Mesenchymal stem cell (in vitro differentiated cells and primary cell): ENCODE measurements at regions not wholly inside any gene's neighbourhood (a gene's known extent, or its start where the extent isn't known, plus 50 kb on each side); places are given as distances from the start of the nearest gene placed in this dataset.
A peak's percentile ranks its signal among the peaks of the same experiment; 100 is the strongest.

Experiments
- DNase-seq: peaks from one replicate; pipeline ENCODE4 v3.0.0-alpha.2; 2013
- H2AFZ ChIP-seq: one replicate; pipeline ENCODE4 v1.6.1; 2013; ENCODE audit warnings: low read depth, mild to moderate bottlenecking, control low read depth, inconsistent platforms, low read length, moderate library complexity
- H2AK5ac ChIP-seq: 2 replicates; pipeline ENCODE4 v1.6.1; 2013; ENCODE audit warnings: low read length, moderate library complexity, mild to moderate bottlenecking, inconsistent platforms; ENCODE audit not compliant: severe bottlenecking
- H2BK120ac ChIP-seq: one replicate; pipeline ENCODE4 v1.6.1; 2013; ENCODE audit warnings: low read depth, mild to moderate bottlenecking, inconsistent platforms, low read length, moderate library complexity
- H2BK12ac ChIP-seq, 2 experiments: one replicate each; pipeline ENCODE4 v1.6.1; 2013; ENCODE audit warnings: inconsistent platforms in 2 of 2, low read length in 2 of 2, mild to moderate bottlenecking in 2 of 2, moderate library complexity in 2 of 2, control low read depth in 1 of 2
- H2BK15ac ChIP-seq: one replicate; pipeline ENCODE4 v1.6.1; 2013; ENCODE audit warnings: mild to moderate bottlenecking, low read depth, inconsistent platforms; ENCODE audit not compliant: poor library complexity, severe bottlenecking
- H2BK5ac ChIP-seq: 2 replicates; pipeline ENCODE4 v1.6.1; 2013; ENCODE audit warnings: low read depth, mild to moderate bottlenecking, low read length, control low read depth, inconsistent platforms; ENCODE audit not compliant: poor library complexity, severe bottlenecking
- H3K14ac ChIP-seq, 2 experiments: one replicate each; pipeline ENCODE4 v1.6.1; 2013; ENCODE audit warnings: inconsistent platforms in 2 of 2, low read length in 2 of 2, control low read depth in 1 of 2, mild to moderate bottlenecking in 1 of 2, moderate library complexity in 1 of 2
- H3K18ac ChIP-seq, 2 experiments: one replicate each; pipeline ENCODE4 v1.6.1; 2013; ENCODE audit warnings: inconsistent platforms in 2 of 2, low read length in 2 of 2, control low read depth in 1 of 2, low read depth in 1 of 2, mild to moderate bottlenecking in 1 of 2
- H3K23ac ChIP-seq, 2 experiments: one replicate each; pipeline ENCODE4 v1.6.1; 2013; ENCODE audit warnings: inconsistent platforms in 2 of 2, low read length in 2 of 2, mild to moderate bottlenecking in 2 of 2, moderate library complexity in 2 of 2, control low read depth in 1 of 2
- H3K27ac ChIP-seq: 2 replicates; pipeline ENCODE4 v1.5.1; 2013; ENCODE audit warnings: mild to moderate bottlenecking, moderate library complexity, low read length, control low read depth, inconsistent platforms; ENCODE audit not compliant: poor library complexity, severe bottlenecking
- H3K27me3 ChIP-seq, 2 experiments: 2 replicates each; pipeline versions ENCODE4 v1.6.1 to v1.7.0; 2013; ENCODE audit warnings: low read length in 2 of 2, mild to moderate bottlenecking in 2 of 2, moderate library complexity in 2 of 2, control low read depth in 1 of 2, inconsistent platforms in 1 of 2; ENCODE audit not compliant: control insufficient read depth in 1 of 2, insufficient read depth in 1 of 2
- H3K36me3 ChIP-seq, 2 experiments: 2 replicates each; pipeline versions ENCODE4 v1.6.1 to v1.7.0; 2013; ENCODE audit warnings: low read length in 2 of 2, control low read depth in 1 of 2, inconsistent platforms in 1 of 2, low read depth in 1 of 2, mild to moderate bottlenecking in 1 of 2; ENCODE audit not compliant: insufficient read depth in 2 of 2, control insufficient read depth in 1 of 2
- H3K4ac ChIP-seq, 2 experiments: one replicate each; pipeline ENCODE4 v1.6.1; 2013; ENCODE audit warnings: inconsistent platforms in 2 of 2, low read length in 2 of 2, mild to moderate bottlenecking in 2 of 2, moderate library complexity in 2 of 2, control low read depth in 1 of 2, low read depth in 1 of 2
- H3K4me1 ChIP-seq: 2 replicates; pipeline ENCODE4 v1.6.1; 2013; ENCODE audit warnings: low read depth, low read length, control low read depth; ENCODE audit not compliant: control insufficient read depth, insufficient read depth
- H3K4me2 ChIP-seq: 2 replicates; pipeline ENCODE4 v1.6.1; 2013; ENCODE audit warnings: low read length, mild to moderate bottlenecking, inconsistent platforms; ENCODE audit not compliant: poor library complexity, severe bottlenecking
- H3K4me3 ChIP-seq, 2 experiments: 2 replicates each; pipeline versions ENCODE4 v1.5.1 to v1.7.0; 2013; ENCODE audit warnings: low read length in 2 of 2, mild to moderate bottlenecking in 2 of 2, control low read depth in 1 of 2, low read depth in 1 of 2; ENCODE audit not compliant: insufficient read depth in 1 of 2
- H3K79me1 ChIP-seq: replicated peaks from 2 replicates; pipeline ENCODE4 v1.6.1; 2013; ENCODE audit warnings: mild to moderate bottlenecking, control low read depth, low read length, inconsistent platforms; ENCODE audit not compliant: poor library complexity, severe bottlenecking
- H3K9ac ChIP-seq: 2 replicates; pipeline ENCODE4 v1.7.0; 2013; ENCODE audit warnings: mild to moderate bottlenecking, low read length, moderate library complexity
- H3K9me3 ChIP-seq: 2 replicates; pipeline ENCODE4 v1.7.0; 2013; ENCODE audit warnings: mild to moderate bottlenecking, low read length; ENCODE audit not compliant: control insufficient read depth
- H4K8ac ChIP-seq: one replicate; pipeline ENCODE4 v1.6.1; 2013; ENCODE audit warnings: inconsistent platforms, mild to moderate bottlenecking, low read length, moderate library complexity
- H4K91ac ChIP-seq: one replicate; pipeline ENCODE4 v1.6.1; 2013; ENCODE audit warnings: mild to moderate bottlenecking, low read length, inconsistent platforms
- WGBS: methylation state at CpG from one replicate; pipeline ENCODE4 v1.1.7; 2013; ENCODE audit warnings: mixed read lengths; 5-methylcytosine and 5-hydroxymethylcytosine counted together

DNA sequence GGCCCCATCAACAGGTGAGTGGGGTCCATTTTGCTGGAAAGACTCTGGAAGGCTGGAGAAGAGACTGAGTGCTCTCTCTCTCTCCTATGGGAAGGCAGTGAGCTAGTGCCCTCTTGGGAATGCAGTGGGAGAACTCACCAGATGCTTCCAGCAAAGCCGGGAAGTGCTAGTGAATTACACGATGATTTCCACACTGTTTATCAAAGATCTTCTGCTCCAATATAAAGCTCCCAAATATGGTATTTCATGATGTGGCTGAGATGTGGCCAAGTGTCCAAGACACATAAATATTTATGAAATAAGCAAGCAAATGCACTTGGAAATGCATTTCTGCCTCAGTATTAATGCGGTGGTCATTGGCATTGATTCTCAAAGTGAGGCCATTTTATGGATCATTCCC, 135.9 kb downstream of the VAPA start:
- Histone ChIP-seq H3K27me3 (no peaks in the 10 kb centered on the region), H3K27ac (no peak overlapping the region), H3K9me3 (no peaks in the 10 kb centered on the region), H4K91ac (peak overlapping the region; percentile 85), H3K79me1 (no peaks in the 10 kb centered on the region), H2AK5ac (no peak overlapping the region), H2BK5ac (no peak overlapping the region), H2BK15ac (peak overlapping the region; percentile 87), H3K4me3 (no peak overlapping the region), H2BK120ac (peak overlapping the region; percentile 77), H3K4me2 (no peak overlapping the region), H3K9ac (no peak overlapping the region), H2AFZ (no peak overlapping the region), H3K14ac (peak overlapping the region in 1 of 2 experiments; percentile 98), H3K4ac (peak overlapping the region; percentile 66 to 92), H4K8ac (peak overlapping the region; percentile 27), H3K4me1 (peaks cover 7% of the 10 kb centered on the region), H3K18ac (peak overlapping the region; percentile 94 to 98), H2BK12ac (peak overlapping the region; percentile 91 to 99), H3K36me3 (no peaks in the 10 kb centered on the region), H3K23ac (no peak overlapping the region)
- no peak for DNase-seq
- WGBS = 90% methylated on average over 2 of the region's 3 CpGs

DNA sequence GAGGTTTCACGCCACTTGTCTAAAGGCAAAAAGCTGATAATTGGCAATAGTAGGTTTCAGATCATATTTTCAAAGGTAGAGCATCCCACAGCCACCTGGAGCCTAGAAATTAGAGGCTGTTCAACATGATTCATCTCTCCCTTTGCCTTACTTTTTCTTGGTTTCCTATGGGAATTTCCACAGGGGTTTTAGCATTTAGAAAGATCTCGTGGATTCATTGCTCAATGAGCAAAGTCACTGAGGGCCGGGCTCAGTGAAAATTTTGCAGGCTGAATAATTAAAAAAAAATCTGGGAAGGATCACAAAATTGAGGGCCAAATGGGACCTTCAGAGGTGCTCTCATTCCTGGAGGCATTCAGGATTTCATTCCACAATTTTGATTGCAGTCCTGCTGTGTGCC, 137.1 kb downstream of the VAPA start:
- Histone ChIP-seq H2BK120ac (peak overlapping the region; percentile 12), H3K4me2 (no peak overlapping the region), H3K36me3 (no peaks in the 10 kb centered on the region), H2BK5ac (no peak overlapping the region), H3K27ac (no peak overlapping the region), H2BK12ac (peak overlapping the region; percentile 78 to 92), H3K27me3 (no peaks in the 10 kb centered on the region), H3K79me1 (no peaks in the 10 kb centered on the region), H2AK5ac (no peak overlapping the region), H3K9ac (no peak overlapping the region), H3K4me3 (no peak overlapping the region), H4K91ac (no peak overlapping the region), H3K4ac (peak overlapping the region in 1 of 2 experiments; percentile 42), H3K9me3 (no peaks in the 10 kb centered on the region), H3K18ac (peak overlapping the region; percentile 52 to 65), H3K23ac (no peak overlapping the region), H4K8ac (no peak overlapping the region), H3K4me1 (peaks cover 7% of the 10 kb centered on the region), H3K14ac (no peak overlapping the region), H2BK15ac (no peak overlapping the region), H2AFZ (no peak overlapping the region)
- WGBS = 83% methylated on average over 3 of the region's 3 CpGs
- DNase-seq = no peak

DNA sequence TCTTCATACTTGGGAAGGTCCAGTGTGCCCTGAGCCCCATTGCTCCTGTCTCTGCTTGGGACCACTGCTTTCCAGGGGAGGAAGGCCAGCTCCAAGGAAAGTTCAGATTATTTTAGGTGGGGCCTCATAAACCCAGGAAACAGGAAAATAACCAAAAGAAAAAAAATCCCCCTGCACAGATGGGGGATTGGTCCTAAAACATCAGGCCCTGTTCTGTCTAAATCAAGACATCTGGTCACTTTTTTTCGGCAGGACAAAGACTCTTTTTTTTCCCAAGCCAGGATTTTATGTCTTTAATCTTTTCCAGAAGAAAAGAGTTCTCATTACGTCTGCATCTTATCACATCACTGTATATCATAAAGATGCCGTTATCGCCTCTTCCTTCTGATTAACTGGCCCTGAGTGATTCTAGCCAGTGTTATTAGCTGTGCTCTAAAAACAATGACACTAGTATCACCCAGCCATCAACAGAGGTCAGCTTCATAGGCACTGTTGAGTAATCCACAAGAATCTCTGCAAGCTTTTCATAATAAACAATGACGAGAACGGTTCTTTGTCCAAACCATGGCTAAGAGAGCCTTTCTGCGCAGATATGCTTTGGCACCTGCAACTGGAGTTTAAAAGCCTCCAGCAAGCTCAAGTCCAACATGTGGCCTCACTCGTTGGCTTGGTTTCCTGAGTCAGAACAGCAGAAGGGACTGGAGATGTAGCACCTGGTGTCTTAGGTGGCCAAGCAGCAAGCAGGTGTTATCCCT, 138.2 kb downstream of the VAPA start:
- H3K36me3 ChIP-seq = no peaks in the 10 kb centered on the region
- H4K8ac ChIP-seq = peak overlapping the region; percentile 45
- no peaks in the 10 kb centered on the region for H3K9me3 ChIP-seq
- peak overlapping the region in 1 of 2 experiments; percentile 14 for H3K14ac ChIP-seq
- no peak overlapping the region for H3K23ac ChIP-seq
- H3K79me1 ChIP-seq = no peaks in the 10 kb centered on the region
- H3K27ac ChIP-seq = no peak overlapping the region
- H3K4me1 ChIP-seq = peaks cover 7% of the 10 kb centered on the region
- H2BK12ac ChIP-seq = peak overlapping the region; percentile 78 to 92
- H3K18ac ChIP-seq = peak overlapping the region; percentile 65 to 83
- no peak overlapping the region for H2BK5ac ChIP-seq
- H3K4me3 ChIP-seq = no peak overlapping the region
- no peak overlapping the region for H2AFZ ChIP-seq
- H3K4ac ChIP-seq = peak overlapping the region; percentile 42 to 90
- peak overlapping the region; percentile 82 for H2BK120ac ChIP-seq
- H3K4me2 ChIP-seq = no peak overlapping the region
- DNase-seq = peak; percentile 84
- no peak overlapping the region for H3K9ac ChIP-seq
- no peaks in the 10 kb centered on the region for H3K27me3 ChIP-seq
- no peak overlapping the region for H2BK15ac ChIP-seq
- H2AK5ac ChIP-seq = no peak overlapping the region
- 4% methylated on average over 8 of the region's 8 CpGs for WGBS
- H4K91ac ChIP-seq = peak overlapping the region; percentile 96

GRCh38 chr18:10052871-10053270, 139.1 kb downstream of the VAPA start:
- no peak overlapping the region for H2BK120ac ChIP-seq
- no peak overlapping the region for H2AFZ ChIP-seq
- H3K23ac ChIP-seq = no peak overlapping the region
- peak overlapping the region; percentile 8 for H4K8ac ChIP-seq
- peak overlapping the region; percentile 81 to 95 for H3K4ac ChIP-seq
- H3K18ac ChIP-seq = peak overlapping the region; percentile 46 to 90
- H3K27me3 ChIP-seq = no peaks in the 10 kb centered on the region
- H3K36me3 ChIP-seq = no peaks in the 10 kb centered on the region
- H3K4me1 ChIP-seq = peaks cover 3% of the 10 kb centered on the region
- H2BK5ac ChIP-seq = no peak overlapping the region
- WGBS = 100% methylated on average over 1 of the region's 3 CpGs
- H3K9me3 ChIP-seq = no peaks in the 10 kb centered on the region
- H3K9ac ChIP-seq = no peak overlapping the region
- no peak overlapping the region for H2BK15ac ChIP-seq
- no peak overlapping the region for H3K14ac ChIP-seq
- H2BK12ac ChIP-seq = peak overlapping the region; percentile 94
- no peak overlapping the region for H3K27ac ChIP-seq
- H3K4me2 ChIP-seq = no peak overlapping the region
- no peak overlapping the region for H4K91ac ChIP-seq
- no peak overlapping the region for H2AK5ac ChIP-seq
- no peak for DNase-seq
- no peaks in the 10 kb centered on the region for H3K79me1 ChIP-seq
- H3K4me3 ChIP-seq = no peak overlapping the region
